HPDE6-E6E7 (cell line): ENCODE measurements at regions not wholly inside any gene's neighbourhood (a gene's known extent, or its start where the extent isn't known, plus 50 kb on each side); places are given as distances from the start of the nearest gene placed in this dataset.
"Not testable (repeated sequence)": the region's sequence is repeated elsewhere in the genome, so short reads cannot be mapped to it uniquely, and the experiment has no call there.

Experiments used
- DNase-seq: peaks from one replicate; pipeline ENCODE4 v3.0.0; 2011; ENCODE audit warnings: missing footprints; ENCODE audit errors: extremely low spot score

DNA sequence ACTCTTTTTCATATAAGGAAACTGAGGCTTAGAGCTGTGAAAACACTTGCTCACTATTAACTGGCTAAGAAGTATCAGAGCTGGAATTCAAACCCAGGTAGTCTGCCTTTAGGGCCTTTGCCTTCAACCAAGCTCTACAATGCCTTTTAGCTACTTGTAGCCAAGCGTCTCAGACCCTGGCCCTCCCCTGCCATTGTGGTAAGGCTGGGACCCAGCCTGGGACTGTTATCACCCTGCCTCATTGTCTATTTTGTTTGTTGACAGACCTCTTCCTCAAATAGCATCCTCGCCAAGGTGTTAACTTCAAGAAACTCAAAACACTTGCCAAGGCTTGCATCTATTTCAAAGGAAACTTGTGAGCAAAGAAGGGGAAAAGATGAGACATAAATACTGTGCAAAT is 76.7 kb upstream of the CD28 start:
- DNase-seq = no peak

- DNase-seq = no peak
These were observed 75.2 kb upstream of the CD28 start for GRCh38 chr2:203631068-203631757.

DNA sequence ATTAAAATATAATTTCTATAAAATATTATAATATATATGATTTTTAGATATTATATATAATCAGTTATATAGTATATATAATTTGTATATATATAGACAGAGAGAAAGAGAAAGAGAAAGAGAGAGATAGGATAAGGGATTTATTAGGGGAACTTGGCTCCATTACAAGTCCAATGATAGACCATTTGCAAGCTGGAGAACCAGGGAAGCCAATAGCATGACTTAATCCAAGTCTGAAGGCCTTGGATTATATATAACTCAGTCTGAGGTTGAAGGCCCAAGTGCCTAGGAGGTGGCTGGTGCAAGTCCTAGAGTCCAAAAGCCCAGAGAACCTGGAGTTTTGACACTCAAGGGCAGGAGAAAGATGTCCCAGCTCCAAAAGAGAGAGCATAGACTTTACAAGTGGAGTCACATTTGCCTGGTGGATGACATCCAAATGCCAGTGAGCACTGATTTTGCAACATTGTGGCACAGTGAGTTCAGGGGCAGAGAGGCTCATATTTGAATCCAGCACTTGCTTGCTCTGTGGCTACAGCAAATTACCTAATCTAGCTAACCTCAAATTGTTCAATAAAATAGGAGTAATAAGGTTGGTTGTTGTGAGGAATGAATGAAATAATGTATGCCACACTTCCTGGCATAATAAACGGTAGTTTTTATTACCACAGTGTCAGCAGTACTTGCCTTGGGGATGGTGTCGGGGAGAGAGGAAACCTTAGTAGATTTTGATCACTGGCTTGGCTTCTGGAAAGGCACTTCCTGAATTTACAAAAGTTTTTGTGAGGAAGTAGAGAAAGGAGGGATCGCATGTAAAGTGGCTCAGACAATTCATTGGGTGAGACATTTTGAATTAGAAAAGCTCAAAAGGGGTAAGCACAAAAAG is 69.6 kb upstream of the CD28 start:
- DNase-seq = no peak

GRCh38 chr2:203637471-203638167 is 68.8 kb upstream of the CD28 start:
- no peak for DNase-seq

DNA sequence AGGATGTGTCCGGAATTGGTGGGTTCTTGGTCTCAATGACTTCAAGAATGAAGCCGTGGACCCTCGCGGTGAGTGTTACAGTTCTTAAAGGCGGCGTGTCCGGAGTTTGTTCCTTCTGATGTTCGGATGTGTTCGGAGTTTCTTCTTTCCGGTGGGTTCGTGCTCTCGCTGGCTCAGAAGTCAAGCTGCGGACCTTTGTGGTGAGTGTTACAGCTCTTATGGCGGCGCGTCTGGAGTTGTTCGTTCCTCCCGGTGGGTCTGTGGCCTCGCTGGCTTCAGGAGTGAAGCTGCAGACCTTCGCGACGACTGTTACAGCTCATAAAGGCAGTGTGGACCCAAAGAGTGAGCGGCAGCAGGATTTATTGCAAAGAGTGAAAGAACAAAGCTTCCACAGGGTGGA is 64.6 kb upstream of the CD28 start:
- DNase-seq = not testable (repeated sequence)

- DNase-seq = not testable (repeated sequence)
These were observed 63.6 kb upstream of the CD28 start for GRCh38 chr2:203642841-203643240.

DNA sequence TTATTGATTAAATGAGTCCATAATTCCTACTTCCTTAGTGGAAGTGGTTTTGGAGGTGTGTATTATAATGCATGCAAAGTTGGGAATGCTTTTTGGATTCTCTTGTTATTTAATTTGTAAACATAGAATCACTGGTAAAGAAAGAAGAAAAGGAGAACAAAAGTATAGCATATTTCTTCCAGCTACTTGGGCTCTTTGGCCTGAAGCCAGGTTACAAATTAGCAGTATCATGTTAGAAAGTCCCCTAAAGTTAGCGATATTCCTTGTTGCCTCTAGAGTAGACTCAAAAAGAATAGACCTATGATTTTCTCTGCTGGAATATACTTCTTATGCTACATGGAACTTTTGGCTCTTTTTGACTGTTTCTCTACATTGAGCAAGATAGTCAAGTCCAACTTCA is 60.6 kb upstream of the CD28 start:
- no peak for DNase-seq

- DNase-seq = no peak
These were observed 60.1 kb upstream of the CD28 start for GRCh38 chr2:203646266-203646864.

DNA sequence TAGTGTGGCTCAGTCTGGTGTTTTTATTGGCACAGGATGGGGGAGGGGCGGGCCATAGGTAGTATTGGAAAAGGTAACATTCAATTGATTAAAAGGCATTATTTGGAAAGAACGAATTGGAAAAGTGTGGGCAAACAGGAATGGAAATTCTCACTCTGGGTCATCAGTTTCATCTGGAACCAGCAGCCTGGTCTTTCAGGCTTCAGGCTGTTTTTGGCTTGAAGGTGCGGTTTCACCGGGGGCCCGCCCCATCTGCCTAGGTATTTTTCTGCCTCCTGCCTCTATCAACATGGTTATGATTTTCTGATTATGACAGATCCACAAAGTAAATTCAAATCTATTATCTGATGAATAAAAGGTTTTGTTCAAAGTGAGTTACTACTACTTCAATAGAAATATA is 59.5 kb upstream of the CD28 start:
- DNase-seq = no peak

DNA sequence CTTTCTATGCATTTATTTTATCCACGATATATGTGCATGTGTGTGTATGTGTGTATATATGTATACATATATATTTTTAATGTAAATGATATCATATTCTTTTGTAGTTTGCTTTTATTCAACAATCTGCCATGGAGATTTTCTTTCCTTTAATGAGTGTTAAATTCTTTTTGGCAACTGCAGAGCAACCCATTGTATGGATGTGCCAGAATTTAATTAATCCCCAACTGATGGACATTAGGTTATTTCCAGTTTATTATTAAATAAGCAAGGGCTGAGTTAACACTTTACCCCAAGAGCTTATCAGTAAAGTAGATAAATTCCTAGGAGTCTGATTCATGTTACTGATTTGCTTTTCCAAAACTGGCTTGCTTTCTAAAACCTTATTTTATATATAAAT is 58.9 kb upstream of the CD28 start:
- DNase-seq = no peak

- no peak for DNase-seq
These were observed 58.2 kb upstream of the CD28 start for GRCh38 chr2:203648273-203648672.

DNA sequence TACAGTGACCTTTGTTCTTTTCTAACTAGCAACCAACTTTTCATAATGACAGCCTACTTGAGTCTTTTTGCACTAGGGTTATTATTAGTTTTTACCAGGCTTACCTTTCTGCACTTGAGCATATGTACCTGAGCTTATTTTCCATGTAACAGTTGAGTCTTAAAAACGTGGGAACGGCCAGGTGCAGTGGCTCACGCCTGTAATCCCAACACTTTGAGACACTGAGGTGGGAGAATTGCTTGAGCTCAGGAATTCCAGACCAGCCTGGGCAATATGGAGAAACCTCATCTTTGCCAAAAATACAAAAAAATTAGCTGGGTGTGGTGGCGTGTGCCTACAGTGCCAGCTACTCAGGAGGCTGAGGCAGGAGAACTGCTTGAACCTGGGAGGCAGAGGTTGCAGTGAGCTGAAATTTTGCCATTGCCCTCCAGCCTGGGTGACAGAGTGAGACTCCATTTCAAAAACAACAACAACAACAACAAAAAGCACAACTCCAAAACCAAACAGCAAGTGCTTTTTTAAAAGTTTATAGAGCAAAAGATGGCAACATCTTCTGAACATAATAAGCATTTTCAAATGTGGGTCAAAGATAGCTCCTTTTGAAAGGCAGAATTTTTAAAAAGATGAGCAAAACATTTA is 57.1 kb upstream of the CD28 start:
- DNase-seq = no peak

DNA sequence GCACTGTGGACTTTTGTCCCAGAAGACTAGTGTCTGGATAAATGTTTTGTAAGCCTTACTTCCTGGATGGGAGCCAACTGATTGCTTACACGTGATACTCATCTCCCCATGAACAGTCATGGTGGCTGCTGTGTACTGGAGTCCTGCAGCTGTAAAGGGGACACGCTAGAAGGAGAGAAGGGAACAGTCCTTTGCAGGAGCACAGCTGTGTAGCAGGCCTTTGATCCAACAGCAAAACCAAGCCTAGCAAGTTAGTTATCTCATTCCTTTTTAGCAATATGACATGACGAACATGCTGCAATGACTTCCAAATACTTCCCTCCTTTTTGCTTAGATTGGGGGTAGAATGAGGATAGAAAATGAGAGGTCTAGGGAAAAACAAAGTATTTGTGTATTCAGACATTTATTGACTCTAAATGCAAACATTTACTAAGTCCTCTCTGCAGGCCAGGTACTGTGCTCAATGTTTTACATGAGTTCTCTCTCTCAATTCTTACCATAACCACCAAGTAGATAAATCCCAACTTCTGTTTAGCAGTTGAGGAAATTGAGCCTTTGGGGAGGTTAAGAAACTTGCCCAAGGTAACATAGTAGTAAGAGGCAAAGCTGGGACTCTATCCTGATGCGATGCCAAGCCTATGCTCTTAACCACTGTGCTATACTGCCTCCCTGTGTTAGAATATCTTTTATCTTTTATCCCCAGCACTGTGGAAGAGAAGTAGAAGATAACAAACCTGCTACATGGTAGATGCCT is 55.4 kb upstream of the CD28 start:
- peak; percentile 22 for DNase-seq

GRCh38 chr2:203651621-203652020 is 54.8 kb upstream of the CD28 start:
- DNase-seq = no peak

GRCh38 chr2:203654826-203655225 is 51.6 kb upstream of the CD28 start:
- no peak for DNase-seq

GRCh38 chr2:203656522-203657287 is 49.7 kb upstream of the CD28 start:
- peak; percentile 71 for DNase-seq
